Karpas-422 (cell line): ENCODE measurements at regions not wholly inside any gene's neighbourhood (a gene's known extent, or its start where the extent isn't known, plus 50 kb on each side); places are given as distances from the start of the nearest gene placed in this dataset.

Source experiments
- DNase-seq: peaks from one replicate; pipeline ENCODE4 v3.0.0-alpha.2; 2015
- H2AFZ ChIP-seq: fragments of 200-600 bp; sonication (generic); 2 replicates; pipeline ENCODE4 v1.6.1; 2014; ENCODE audit warnings: antibody characterized with exemption, low read length, mixed read lengths
- H3K27ac ChIP-seq: fragments of 200-600 bp; sonication (generic); 2 replicates; pipeline ENCODE4 v1.5.1; 2014; ENCODE audit warnings: mild to moderate bottlenecking, low read length, moderate library complexity
- H3K27me3 ChIP-seq: fragments of 200-600 bp; sonication (generic); 2 replicates; pipeline ENCODE4 v1.6.1; 2014; ENCODE audit warnings: low read length, mixed read lengths
- H3K36me3 ChIP-seq: fragments of 200-600 bp; sonication (generic); 2 replicates; pipeline ENCODE4 v1.6.1; 2014; ENCODE audit warnings: low read length, mixed read lengths; ENCODE audit not compliant: insufficient read depth
- H3K4me1 ChIP-seq: fragments of 200-600 bp; sonication (generic); 2 replicates; pipeline ENCODE4 v1.6.1; 2014; ENCODE audit warnings: mild to moderate bottlenecking, low read length, mixed read lengths
- H3K4me2 ChIP-seq: fragments of 200-600 bp; sonication (generic); 2 replicates; pipeline ENCODE4 v1.6.1; 2014; ENCODE audit warnings: low read length, low read depth, mild to moderate bottlenecking; ENCODE audit not compliant: poor library complexity, severe bottlenecking
- H3K4me3 ChIP-seq: fragments of 200-600 bp; sonication (generic); 2 replicates; pipeline ENCODE4 v1.5.1; 2014; ENCODE audit warnings: mild to moderate bottlenecking, antibody characterized with exemption, low read length, mixed read lengths
- H3K79me2 ChIP-seq: fragments of 200-600 bp; sonication (generic); 2 replicates; pipeline ENCODE4 v1.6.1; 2014; ENCODE audit warnings: mild to moderate bottlenecking, low read length, mixed read lengths
- H3K9ac ChIP-seq: fragments of 200-600 bp; sonication (generic); 2 replicates; pipeline ENCODE4 v1.6.0; 2014; ENCODE audit warnings: low read length
- H3K9me2 ChIP-seq: fragments of 200-600 bp; sonication (generic), shearing (Covaris generic); replicated peaks from 2 replicates; pipeline ENCODE4 v1.6.0; 2014; ENCODE audit warnings: mild to moderate bottlenecking, low read length, moderate library complexity; ENCODE audit not compliant: insufficient read depth
- H3K9me3 ChIP-seq: fragments of 300-700, 200-600 bp; sonication (generic); 2 replicates; pipeline ENCODE4 v1.6.1; 2014; ENCODE audit warnings: low read length, mixed read lengths
- H4K20me1 ChIP-seq: fragments of 200-600 bp; sonication (generic); 2 replicates; pipeline ENCODE4 v1.6.1; 2014; ENCODE audit warnings: mild to moderate bottlenecking, antibody characterized with exemption, low read length, low read depth; ENCODE audit not compliant: insufficient read depth

DNA sequence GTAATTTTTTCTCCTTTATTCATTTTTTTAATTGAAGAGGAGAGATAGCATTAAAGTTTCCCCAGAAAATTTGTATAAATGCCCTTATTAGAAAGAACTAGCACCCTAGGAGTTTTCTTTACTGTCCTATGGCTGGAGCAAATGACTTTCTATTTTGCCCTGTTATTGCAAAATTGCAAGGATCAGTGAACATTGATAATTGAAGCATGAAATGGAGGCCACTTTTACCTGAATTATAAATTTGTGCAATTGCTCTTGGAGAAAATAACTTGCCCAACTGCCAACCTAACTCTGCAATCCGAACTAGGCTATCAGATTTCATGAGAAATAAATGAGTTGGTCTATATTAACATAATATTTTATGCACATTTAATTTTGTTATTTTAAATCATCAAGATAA is 111.9 kb downstream of the MTRR start:
- H3K9me2 ChIP-seq = no peaks in the 10 kb centered on the region
- H3K27ac ChIP-seq = 0 out of 2 replicates have a peak overlapping the region, but pooled peaks have one; percentile 49
- H3K4me2 ChIP-seq = peak overlapping the region; percentile 50
- peaks cover 25% of the 10 kb centered on the region for H3K4me1 ChIP-seq
- H3K36me3 ChIP-seq = no peaks in the 10 kb centered on the region
- H3K27me3 ChIP-seq = no peaks in the 10 kb centered on the region
- H3K9me3 ChIP-seq = no peaks in the 10 kb centered on the region
- H4K20me1 ChIP-seq = no peaks in the 10 kb centered on the region
- peak; percentile 64 for DNase-seq
- no peak overlapping the region for H3K9ac ChIP-seq
- no peaks in the 10 kb centered on the region for H3K79me2 ChIP-seq
- no peak overlapping the region for H2AFZ ChIP-seq
- 0 out of 2 replicates have a peak overlapping the region, but pooled peaks have one; percentile 19 for H3K4me3 ChIP-seq

DNA sequence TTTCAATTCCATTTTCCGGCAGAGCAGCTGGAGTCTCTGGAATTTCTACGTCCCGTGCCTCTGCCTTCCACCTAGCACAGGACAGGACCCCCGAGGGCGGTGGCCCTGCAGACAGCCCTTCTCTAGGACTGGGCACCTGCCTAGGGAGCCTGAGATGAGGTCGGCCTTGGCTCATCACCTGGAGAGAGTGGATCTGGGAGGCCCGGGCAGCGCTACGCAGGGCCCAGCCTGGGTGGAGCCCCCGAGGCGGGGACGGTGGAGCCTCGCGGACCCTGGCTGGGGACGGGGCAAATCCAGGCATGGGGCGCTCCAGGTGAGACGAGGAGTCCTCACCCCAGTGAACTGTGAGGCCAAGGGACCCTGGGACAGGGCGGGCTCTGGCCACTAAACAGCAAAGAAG is 114.5 kb downstream of the MTRR start:
- no peaks in the 10 kb centered on the region for H4K20me1 ChIP-seq
- H3K4me3 ChIP-seq = no peak overlapping the region
- no peak overlapping the region for H3K9ac ChIP-seq
- no peak overlapping the region for H3K4me2 ChIP-seq
- no peak overlapping the region for H3K27ac ChIP-seq
- peaks cover 25% of the 10 kb centered on the region for H3K4me1 ChIP-seq
- H3K79me2 ChIP-seq = no peaks in the 10 kb centered on the region
- no peak for DNase-seq
- no peak overlapping the region for H2AFZ ChIP-seq
- no peaks in the 10 kb centered on the region for H3K27me3 ChIP-seq
- no peaks in the 10 kb centered on the region for H3K36me3 ChIP-seq
- H3K9me3 ChIP-seq = no peaks in the 10 kb centered on the region
- H3K9me2 ChIP-seq = no peaks in the 10 kb centered on the region

DNA sequence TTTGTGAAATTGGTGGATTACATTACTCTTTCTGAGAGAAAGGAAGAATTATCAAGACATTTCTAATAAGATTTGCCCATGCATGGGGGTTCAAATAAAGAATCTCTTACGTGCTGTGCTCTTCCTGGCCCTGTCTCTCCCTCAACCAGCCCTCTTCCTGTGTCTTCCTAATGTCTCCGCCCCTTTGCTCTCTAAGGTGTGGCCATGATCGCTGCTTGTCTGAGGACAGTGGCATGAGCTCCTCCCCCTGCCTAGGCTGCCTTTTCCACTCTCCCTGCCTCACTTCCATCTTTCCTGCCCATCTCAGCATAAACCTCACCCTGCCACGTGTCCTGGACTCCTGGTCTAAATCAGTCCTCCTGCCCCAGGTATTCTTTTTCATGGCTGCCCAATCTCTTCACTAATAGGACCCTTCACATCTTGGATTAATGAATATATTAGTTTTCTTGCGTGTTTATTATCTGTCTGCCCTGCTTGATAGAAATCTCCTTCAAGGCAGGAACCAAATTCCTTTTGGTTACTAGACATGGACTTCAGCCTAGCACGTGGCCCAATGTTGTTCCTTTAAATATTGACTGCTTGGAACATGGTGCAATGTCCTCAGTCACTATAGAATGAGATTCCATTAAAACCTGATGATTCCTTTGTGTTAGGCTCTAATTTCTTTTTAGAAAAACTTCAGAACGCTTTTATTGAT is 122.3 kb downstream of the MTRR start:
- H3K4me1 ChIP-seq = peaks cover 7% of the 10 kb centered on the region
- peak overlapping the region; percentile 82; the same call in 1 of the 2 replicates for H2AFZ ChIP-seq
- no peaks in the 10 kb centered on the region for H4K20me1 ChIP-seq

DNA sequence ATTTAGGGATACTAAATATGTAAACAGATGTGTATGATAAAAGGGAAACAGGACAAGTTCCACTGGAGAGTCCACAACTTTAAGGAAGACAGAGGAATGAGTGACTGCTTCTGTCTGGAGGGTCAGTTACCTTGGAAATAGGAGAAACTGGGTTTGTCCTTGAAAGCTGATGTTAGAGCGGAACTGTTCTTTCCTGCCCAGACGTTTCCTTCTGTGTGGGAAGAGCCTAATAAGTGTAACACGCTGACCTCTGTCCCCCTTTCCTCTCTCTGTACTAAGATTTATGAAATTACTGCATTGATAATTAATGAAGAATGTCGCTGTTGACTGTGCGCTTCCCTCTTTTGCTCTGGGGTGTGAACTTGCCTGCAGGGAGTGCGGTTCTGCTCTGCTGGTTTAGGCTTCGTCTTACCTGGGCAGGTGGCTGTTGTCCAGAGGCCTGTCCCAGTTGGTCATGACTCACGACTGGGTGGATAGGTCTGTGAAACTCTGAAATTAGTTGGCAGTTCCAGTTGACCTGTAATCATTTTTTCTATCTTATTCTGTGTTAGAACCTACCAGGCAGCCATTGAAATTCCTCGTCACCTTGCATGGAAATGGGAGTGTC is 126.8 kb downstream of the MTRR start:
- H4K20me1 ChIP-seq = no peaks in the 10 kb centered on the region
- no peak for DNase-seq

More for the DNA sequence above, 122.3 kb downstream of the MTRR start:
- H3K9me3 ChIP-seq = no peaks in the 10 kb centered on the region
- H3K4me2 ChIP-seq = peak overlapping the region; percentile 20
- no peak overlapping the region for H3K9ac ChIP-seq
- no peaks in the 10 kb centered on the region for H3K36me3 ChIP-seq
- peak; percentile 65 for DNase-seq
- H3K4me3 ChIP-seq = no peak overlapping the region
- no peaks in the 10 kb centered on the region for H3K27me3 ChIP-seq
- H3K9me2 ChIP-seq = no peaks in the 10 kb centered on the region
- H3K79me2 ChIP-seq = no peaks in the 10 kb centered on the region
- no peak overlapping the region for H3K27ac ChIP-seq

DNA sequence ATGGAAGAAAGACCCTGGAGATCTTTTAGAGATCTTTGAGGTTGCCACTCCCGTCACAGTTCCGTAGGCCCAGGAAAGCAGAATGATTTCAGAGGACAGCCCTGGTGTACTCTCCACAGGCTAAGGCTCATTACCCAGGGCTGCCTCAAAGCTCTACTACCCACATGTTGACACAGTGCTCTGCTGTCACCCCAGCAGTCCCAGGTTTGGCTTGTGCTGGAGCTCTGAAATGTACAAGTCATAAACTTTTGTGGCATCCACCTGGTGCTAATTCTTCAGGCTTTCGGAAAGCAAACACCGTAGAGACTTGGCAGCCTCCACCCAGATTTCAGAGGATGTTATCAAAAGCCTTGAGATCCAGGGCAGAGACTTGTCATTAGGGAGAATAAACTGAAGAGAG is 136.5 kb downstream of the MTRR start:
- Histone ChIP-seq H3K9me3 (no peaks in the 10 kb centered on the region), H4K20me1 (no peaks in the 10 kb centered on the region), H3K27me3 (no peaks in the 10 kb centered on the region), H3K9ac (no peak overlapping the region), H3K27ac (no peak overlapping the region), H3K4me1 (no peaks in the 10 kb centered on the region), H3K9me2 (no peaks in the 10 kb centered on the region), H2AFZ (no peak overlapping the region), H3K4me3 (no peak overlapping the region), H3K36me3 (no peaks in the 10 kb centered on the region; the same call in 1 of the 2 replicates), H3K4me2 (no peak overlapping the region), H3K79me2 (no peaks in the 10 kb centered on the region)
- DNase-seq = no peak

More for the DNA sequence above, 126.8 kb downstream of the MTRR start:
- Histone ChIP-seq H3K4me3 (no peak overlapping the region), H3K27ac (no peak overlapping the region), H3K9me2 (no peaks in the 10 kb centered on the region), H2AFZ (no peak overlapping the region), H3K4me2 (no peak overlapping the region), H3K4me1 (peaks cover 7% of the 10 kb centered on the region), H3K9ac (no peak overlapping the region), H3K36me3 (no peaks in the 10 kb centered on the region), H3K79me2 (no peaks in the 10 kb centered on the region), H3K27me3 (no peaks in the 10 kb centered on the region), H3K9me3 (no peaks in the 10 kb centered on the region)

DNA sequence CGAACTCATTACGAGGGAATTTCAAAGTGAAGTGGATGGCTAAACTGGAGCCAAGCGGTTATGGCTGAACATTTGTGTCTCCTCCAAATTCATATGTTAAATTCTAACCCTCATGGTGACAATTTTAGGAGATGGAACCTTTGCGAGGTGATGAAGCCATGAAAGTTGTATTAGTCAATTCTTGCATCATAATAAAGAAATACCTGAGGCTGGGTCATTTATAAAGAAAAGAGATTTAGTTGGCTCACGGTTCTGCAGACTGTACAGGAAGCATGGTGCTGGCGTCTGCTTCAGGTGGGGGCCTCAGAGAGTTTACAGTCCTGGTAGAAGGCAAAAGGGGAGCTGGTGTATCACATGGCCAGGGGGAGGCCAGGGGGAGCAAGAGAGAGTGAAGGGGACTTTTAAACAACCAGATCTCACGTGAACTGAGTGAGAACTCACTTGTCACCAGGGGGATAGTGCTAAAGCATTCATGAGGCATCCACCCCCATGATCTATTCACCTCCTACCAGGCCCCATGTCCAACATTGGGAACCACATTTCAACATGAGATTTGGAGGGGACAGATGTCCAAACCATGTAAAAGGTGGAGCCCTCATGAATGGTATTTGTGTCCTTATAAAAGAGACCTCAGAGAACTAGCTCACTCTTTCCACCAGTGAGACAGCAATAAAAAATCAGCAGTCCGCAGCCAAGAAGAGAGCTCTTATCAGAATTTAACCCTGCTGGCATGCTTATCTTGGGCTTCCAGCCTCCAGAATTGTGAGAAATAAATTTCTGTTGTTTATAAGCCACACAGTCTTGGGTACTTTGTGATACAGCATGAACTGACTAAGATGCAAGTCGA is 143.4 kb downstream of the MTRR start:
- Histone ChIP-seq H4K20me1 (no peaks in the 10 kb centered on the region), H3K4me3 (no peak overlapping the region), H3K4me1 (peaks cover 30% of the 10 kb centered on the region), H3K79me2 (no peaks in the 10 kb centered on the region), H3K36me3 (no peaks in the 10 kb centered on the region; the same call in 1 of the 2 replicates), H3K27ac (peak overlapping the region; percentile 88), H3K9me2 (no peaks in the 10 kb centered on the region), H3K4me2 (peak overlapping the region; percentile 63), H3K9ac (peak overlapping the region; percentile 11; the same call in 1 of the 2 replicates), H3K9me3 (no peaks in the 10 kb centered on the region), H2AFZ (no peak overlapping the region), H3K27me3 (no peaks in the 10 kb centered on the region)
- DNase-seq = peak; percentile 75

DNA sequence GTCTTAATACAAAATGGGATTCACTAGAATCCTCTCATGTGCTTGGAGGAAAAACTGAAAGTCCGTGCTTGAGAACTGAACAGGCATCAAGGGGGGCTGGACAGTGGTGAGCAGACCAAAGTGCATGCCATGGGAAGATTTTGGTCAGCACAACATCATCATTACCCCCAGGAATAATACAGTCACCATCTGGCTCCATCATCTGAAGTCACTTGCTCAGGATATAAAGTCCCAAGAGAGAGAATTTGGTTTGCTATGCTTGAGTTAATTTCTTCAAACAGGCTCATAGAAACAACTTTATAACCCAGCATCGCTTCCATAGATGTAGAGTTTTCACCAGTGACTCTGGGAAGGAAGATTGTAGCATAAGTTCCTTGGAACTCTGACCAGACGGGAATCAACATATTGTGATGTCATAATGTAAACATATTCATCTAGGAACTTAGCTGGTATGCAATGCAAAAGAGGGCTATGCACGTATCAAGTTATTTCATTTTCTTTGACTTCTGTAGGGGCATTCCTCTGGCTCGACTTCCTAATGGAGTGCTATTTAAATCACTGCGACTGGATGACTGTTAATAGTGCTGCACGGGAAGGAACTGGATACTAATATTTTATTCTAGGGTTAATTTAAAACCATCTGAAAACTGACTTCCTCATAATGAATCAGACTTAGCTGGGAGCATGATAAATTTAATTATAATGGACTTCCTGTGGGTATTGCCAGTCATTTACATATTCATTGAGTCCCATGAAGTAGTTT is 145.2 kb downstream of the MTRR start:
- no peaks in the 10 kb centered on the region for H3K36me3 ChIP-seq
- H3K9me3 ChIP-seq = 0 out of 2 replicates have a peak, but pooled peaks cover 3% of the 10 kb centered on the region
- H3K79me2 ChIP-seq = no peaks in the 10 kb centered on the region
- H3K9ac ChIP-seq = peak overlapping the region; percentile 38; the same call in 1 of the 2 replicates
- peak overlapping the region; percentile 79 for H2AFZ ChIP-seq
- no peaks in the 10 kb centered on the region for H3K9me2 ChIP-seq
- H4K20me1 ChIP-seq = no peaks in the 10 kb centered on the region
- peak overlapping the region; percentile 88 for H3K27ac ChIP-seq
- H3K4me1 ChIP-seq = peaks cover 30% of the 10 kb centered on the region
- peak overlapping the region; percentile 63 for H3K4me2 ChIP-seq
- H3K27me3 ChIP-seq = no peaks in the 10 kb centered on the region
- peak overlapping the region; percentile 47 for H3K4me3 ChIP-seq
- DNase-seq = peak; percentile 63
